ENCODE measurements at regions not wholly inside any gene's neighbourhood (a gene's known extent, or its start where the extent isn't known, plus 50 kb on each side); places are given as distances from the start of the nearest gene placed in this dataset.

- no peak for ATAC-seq
- no peak for TF ChIP-seq CTCF (IDR thresholded peaks at IDR 0.05)
- intact Hi-C loops (cut with DNase I): no loop called here
Observed at GRCh38 chr18:39702888-39703287, 2137.3 kb upstream of the CELF4 start.

GRCh38 chr18:39701839-39702238 lies 2136.2 kb upstream of the CELF4 start:
- H3K27ac ChIP-seq: no peak overlapping the region
- TF ChIP-seq CTCF (IDR thresholded peaks at IDR 0.05): no peak
- H3K4me3 ChIP-seq: no peak overlapping the region
- no peaks in the 10 kb centered on the region for H3K27me3 ChIP-seq (ENCODE audit: low read depth)
- no peak for DNase-seq
- intact Hi-C loops (cut with DNase I): no loop called here
- no peaks in the 10 kb centered on the region for H3K36me3 ChIP-seq
- no peak for ATAC-seq
- H3K9me3 ChIP-seq: no peaks in the 10 kb centered on the region
- no peaks in the 10 kb centered on the region for H3K4me1 ChIP-seq

More at GRCh38 chr18:39702888-39703287, 2137.3 kb upstream of the CELF4 start:
- Histone ChIP-seq H3K27me3 (ENCODE audit: low read depth) (no peaks in the 10 kb centered on the region), H3K4me3 (no peak overlapping the region), H3K9me3 (no peaks in the 10 kb centered on the region), H3K27ac (no peak overlapping the region), H3K36me3 (no peaks in the 10 kb centered on the region), H3K4me1 (no peaks in the 10 kb centered on the region)
- DNase-seq: no peak

GRCh38 chr18:39701055-39701783 lies 2135.6 kb upstream of the CELF4 start:
- DNase-seq (no peak), ATAC-seq (no peak)
- no peaks in the 10 kb centered on the region for H3K36me3 ChIP-seq
- no peak overlapping the region for H3K27ac ChIP-seq
- intact Hi-C loops (cut with DNase I): no loop called here
- H3K4me1 ChIP-seq: no peaks in the 10 kb centered on the region
- TF ChIP-seq CTCF (IDR thresholded peaks at IDR 0.05): no peak
- no peaks in the 10 kb centered on the region for H3K9me3 ChIP-seq
- H3K4me3 ChIP-seq: no peak overlapping the region
- no peaks in the 10 kb centered on the region for H3K27me3 ChIP-seq (ENCODE audit: low read depth)

- no peak for TF ChIP-seq CTCF (IDR thresholded peaks at IDR 0.05)
- H3K4me1 ChIP-seq: no peaks in the 10 kb centered on the region
- no peaks in the 10 kb centered on the region for H3K36me3 ChIP-seq
- H3K9me3 ChIP-seq: no peaks in the 10 kb centered on the region
- H3K27ac ChIP-seq: no peak overlapping the region
- intact Hi-C loops (cut with DNase I): no loop called here
- H3K4me3 ChIP-seq: no peak overlapping the region
- DNase-seq (no peak), ATAC-seq (no peak)
- no peaks in the 10 kb centered on the region for H3K27me3 ChIP-seq (ENCODE audit: low read depth)
Observed at GRCh38 chr18:39699340-39699964, 2133.9 kb upstream of the CELF4 start.

GRCh38 chr18:39698436-39698835 lies 2132.8 kb upstream of the CELF4 start:
- Histone ChIP-seq H3K36me3 (no peaks in the 10 kb centered on the region), H3K9me3 (no peaks in the 10 kb centered on the region), H3K27me3 (ENCODE audit: low read depth) (no peaks in the 10 kb centered on the region), H3K27ac (no peak overlapping the region), H3K4me3 (no peak overlapping the region), H3K4me1 (no peaks in the 10 kb centered on the region)
- DNase-seq (no peak), ATAC-seq (no peak)
- intact Hi-C loops (cut with DNase I): no loop called here
- no peak for TF ChIP-seq CTCF (IDR thresholded peaks at IDR 0.05)
